ENCODE measurements at regions not wholly inside any gene's neighbourhood (a gene's known extent, or its start where the extent isn't known, plus 50 kb on each side); places are given as distances from the start of the nearest gene placed in this dataset.

DNA sequence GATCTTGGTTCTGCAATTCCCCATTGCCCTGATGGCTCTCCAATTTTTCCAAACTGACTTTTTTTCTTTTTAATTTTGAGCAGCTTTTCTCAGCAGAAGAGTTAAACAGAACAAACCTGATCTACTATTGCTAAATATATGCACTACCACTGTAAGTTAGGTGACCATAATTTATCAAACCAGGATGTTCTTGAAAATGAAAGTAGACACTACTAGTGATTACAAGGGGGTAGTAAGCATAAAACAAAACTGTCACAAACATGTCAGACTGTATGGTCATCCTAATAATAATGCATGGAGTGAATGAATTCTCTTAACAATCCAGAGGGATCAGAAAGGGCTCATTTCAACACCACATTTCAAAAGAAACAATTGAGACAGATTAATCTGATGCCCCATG is 183.0 kb upstream of the FOXN3 start:
- no peak for DNase-seq

- DNase-seq: no peak
Observed at GRCh38 chr14:89598548-89599186, 181.6 kb upstream of the FOXN3 start.

DNA sequence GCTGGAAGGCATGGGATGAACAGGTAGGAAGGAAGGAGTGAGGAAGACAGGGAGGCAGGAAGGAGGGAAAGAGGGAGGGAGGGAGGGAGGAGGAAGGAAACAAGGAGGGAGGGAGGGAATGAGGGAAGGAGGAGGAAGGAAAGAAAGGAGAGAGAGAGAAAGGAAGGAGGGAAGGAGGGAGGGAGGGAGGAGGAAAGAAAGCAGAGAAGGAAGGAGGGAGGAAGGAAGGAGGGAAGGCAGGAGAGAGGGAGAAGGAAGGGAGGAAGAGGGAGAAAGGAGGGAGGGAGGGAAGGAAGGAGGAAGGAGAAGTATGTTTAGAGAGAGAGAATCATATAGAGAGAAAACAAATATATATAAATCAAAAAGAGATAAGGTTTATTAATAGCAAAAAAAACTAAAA is 175.9 kb upstream of the FOXN3 start:
- no peak for DNase-seq

- no peak for DNase-seq
Observed at GRCh38 chr14:89589400-89590118, 172.5 kb upstream of the FOXN3 start.

- DNase-seq: no peak
Observed at GRCh38 chr14:89588840-89589296, 171.8 kb upstream of the FOXN3 start.

DNA sequence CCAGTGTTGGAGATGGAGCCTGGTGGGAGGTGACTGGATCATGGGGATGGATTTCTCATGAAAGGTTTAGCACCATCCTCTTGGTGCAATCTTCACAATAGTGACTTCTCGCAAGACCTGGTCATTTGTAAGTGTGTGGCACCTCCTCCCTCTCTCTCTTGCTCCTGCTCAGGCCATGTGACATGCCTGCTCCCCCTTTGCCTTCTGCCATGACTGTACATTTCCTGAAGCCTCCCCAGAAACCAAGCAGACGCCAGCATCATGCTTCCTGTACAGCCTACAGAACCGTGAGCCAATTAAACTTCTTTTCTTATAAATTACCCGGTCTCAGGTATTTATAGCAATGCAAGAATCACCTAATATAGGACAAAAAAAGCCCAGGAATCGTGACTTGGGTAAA is 171.0 kb upstream of the FOXN3 start:
- no peak for DNase-seq

- no peak for DNase-seq
Observed at GRCh38 chr14:89587136-89587420, 170.0 kb upstream of the FOXN3 start.

GRCh38 chr14:89586258-89587135 is 169.5 kb upstream of the FOXN3 start:
- no peak for DNase-seq

- DNase-seq: no peak
Observed at GRCh38 chr14:89578156-89578555, 161.1 kb upstream of the FOXN3 start.

GRCh38 chr14:89576960-89577359 is 159.9 kb upstream of the FOXN3 start:
- no peak for DNase-seq

- no peak for DNase-seq
Observed at GRCh38 chr14:89576145-89576927, 159.3 kb upstream of the FOXN3 start.

GRCh38 chr14:89575386-89576061 is 158.5 kb upstream of the FOXN3 start:
- DNase-seq: peak; percentile 33

DNA sequence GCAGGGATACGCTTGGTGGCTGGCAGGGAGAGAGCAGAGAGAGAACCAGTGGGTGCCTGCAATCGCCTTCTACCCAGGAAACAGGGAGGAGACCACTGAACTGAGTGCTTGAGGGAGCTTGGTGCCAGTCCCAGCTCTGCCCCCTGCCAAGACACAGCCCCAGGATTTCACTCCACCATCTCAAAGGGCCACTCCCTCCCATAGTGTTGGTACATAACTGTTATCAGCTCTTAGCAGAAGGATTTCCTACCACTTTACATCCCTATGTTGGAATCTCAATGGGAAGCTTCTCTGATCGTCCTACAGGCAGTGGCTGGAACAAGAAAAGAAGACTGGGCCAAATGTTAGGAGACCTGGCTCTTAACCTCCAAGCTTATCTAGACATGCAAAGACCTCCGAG is 157.4 kb upstream of the FOXN3 start:
- DNase-seq: no peak

DNA sequence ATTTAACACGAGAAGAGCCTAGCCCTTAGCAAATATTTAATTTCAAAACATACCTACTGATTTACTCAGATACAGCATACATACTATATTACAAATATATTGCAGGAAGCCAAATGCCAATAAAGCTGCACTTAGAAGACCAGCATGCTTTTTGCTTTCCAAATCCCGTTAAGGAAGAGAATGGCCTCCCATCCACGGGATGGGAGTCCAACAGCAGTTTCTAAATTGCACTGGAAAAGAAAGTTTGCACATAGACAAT is 156.3 kb upstream of the FOXN3 start:
- no peak for DNase-seq

DNA sequence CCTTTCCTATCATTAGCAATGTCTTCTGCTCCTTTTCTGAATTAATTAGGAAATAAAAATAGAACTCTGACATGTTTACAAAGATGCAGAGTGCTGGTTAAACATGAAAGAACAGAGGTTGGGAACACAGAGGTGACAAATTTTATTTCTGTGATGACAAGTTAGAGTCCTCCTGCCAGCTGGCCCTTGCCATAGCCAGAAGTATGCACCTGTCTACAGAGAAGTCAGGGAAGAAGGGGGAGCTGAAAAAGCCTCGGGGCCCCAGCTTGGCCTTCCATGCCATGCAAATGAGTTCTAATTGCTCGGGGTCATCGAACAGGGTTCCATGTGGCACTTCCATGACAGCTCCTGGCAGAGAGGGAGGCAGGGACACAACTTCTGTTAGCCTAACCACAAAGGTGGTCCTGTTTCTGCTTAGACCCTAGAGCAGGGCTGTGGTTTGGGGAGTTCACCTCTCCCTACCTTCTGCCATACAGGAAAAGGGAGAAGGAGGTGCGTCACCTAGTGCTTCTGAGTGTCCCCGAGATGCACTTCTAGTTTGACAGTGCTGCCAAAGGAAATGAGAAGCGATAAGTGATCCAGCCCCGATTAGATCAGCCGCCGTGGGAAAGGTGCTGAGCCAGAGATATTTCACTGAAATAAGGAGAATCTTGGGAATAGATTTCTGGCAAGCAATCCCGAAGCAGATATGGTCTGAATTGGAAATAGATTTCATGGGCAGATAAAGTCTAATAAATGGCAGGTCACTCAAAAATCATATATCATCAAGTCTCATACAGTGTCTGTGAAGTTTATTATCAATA is 155.8 kb upstream of the FOXN3 start:
- no peak for DNase-seq

GRCh38 chr14:89571491-89571890 is 154.5 kb upstream of the FOXN3 start:
- DNase-seq: no peak

DNA sequence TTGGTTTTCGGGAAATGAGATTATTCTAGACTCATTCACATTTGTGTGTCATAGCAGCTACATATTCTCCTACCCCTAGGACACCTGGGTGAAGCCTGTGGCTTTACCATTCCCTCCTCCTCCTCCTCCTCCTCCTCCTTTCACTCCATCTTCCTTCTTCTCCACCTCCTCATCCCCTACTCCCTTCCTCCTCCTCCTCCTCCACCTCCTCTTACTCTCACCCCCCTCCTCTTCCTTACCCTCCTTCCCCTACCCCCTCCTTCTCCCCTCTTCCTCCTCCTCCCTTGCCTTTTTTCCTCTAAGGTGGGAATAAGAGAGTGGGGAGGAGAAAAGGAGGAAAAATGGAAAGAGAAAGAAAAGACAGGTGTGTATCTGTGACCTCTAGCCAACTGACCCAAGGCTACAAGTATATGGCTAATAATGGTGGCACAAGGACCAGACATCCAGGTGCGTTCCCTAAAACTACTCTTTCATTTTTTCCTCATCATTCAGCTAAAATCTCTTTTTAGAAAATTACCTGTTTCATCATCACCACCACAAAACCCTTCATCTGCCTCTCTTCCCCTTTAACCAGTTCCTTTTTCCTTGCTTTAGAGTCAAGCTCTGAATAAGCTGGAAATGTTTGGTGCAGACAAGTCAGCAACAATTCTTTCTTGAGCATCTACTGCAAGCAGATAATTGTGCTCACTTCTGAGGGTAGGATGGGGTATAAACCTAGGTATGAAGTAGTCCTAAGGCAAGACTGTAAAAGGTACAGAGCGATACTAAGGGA is 149.8 kb upstream of the FOXN3 start:
- no peak for DNase-seq

GRCh38 chr14:89566180-89566579 is 149.1 kb upstream of the FOXN3 start:
- DNase-seq: no peak

GRCh38 chr14:89565607-89566006 is 148.6 kb upstream of the FOXN3 start:
- no peak for DNase-seq

DNA sequence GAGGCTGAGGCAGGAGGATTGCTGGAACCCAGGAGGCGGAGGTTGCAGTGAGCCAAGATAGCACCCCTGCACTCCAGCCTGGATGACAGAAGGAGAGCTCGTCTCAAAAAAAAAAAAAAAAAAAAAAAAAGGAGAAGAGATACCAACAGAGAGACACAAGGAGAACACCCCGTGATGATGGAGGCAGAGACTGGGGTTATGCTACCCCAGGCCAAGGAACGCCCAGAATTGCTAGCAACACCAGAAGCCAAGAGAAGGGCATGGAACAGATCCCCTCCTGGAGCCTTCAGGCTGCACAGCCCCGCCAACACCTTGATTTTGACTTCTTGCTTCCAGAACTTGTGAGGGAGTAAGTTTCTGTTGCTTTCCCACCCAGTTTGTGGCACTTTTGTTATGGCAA is 148.0 kb upstream of the FOXN3 start:
- DNase-seq: no peak

GRCh38 chr14:89564286-89564957 is 147.4 kb upstream of the FOXN3 start:
- no peak for DNase-seq
